GM19467 (cell line): ENCODE measurements at regions not wholly inside any gene's neighbourhood (a gene's known extent, or its start where the extent isn't known, plus 50 kb on each side); places are given as distances from the start of the nearest gene placed in this dataset.

ENCODE experiments used
- ATAC-seq: cut with Tn5 transposase; IDR thresholded peaks from one replicate; pipeline ENCODE4 v1.9.1; 2021; ENCODE audit warnings: mild to moderate bottlenecking, moderate library complexity; ENCODE audit not compliant: unreplicated experiment

- ATAC-seq: no peak
Observed at GRCh38 chr16:73389085-73389484, 341.2 kb upstream of the ZFHX3 start.

GRCh38 chr16:73387979-73388378 lies 340.1 kb upstream of the ZFHX3 start:
- ATAC-seq: no peak

GRCh38 chr16:73385696-73386095 lies 337.8 kb upstream of the ZFHX3 start:
- no peak for ATAC-seq

GRCh38 chr16:73384506-73385089 lies 336.7 kb upstream of the ZFHX3 start:
- ATAC-seq: no peak

- ATAC-seq: no peak
Observed at GRCh38 chr16:73383988-73384365, 336.0 kb upstream of the ZFHX3 start.

GRCh38 chr16:73383195-73383987 lies 335.5 kb upstream of the ZFHX3 start:
- ATAC-seq: no peak

GRCh38 chr16:73378471-73378870 lies 330.5 kb upstream of the ZFHX3 start:
- no peak for ATAC-seq

GRCh38 chr16:73371584-73372319 lies 323.8 kb upstream of the ZFHX3 start:
- no peak for ATAC-seq

- no peak for ATAC-seq
Observed at GRCh38 chr16:73369851-73370250, 321.9 kb upstream of the ZFHX3 start.

- ATAC-seq: no peak
Observed at GRCh38 chr16:73368715-73369114, 320.8 kb upstream of the ZFHX3 start.

GRCh38 chr16:73365016-73365551 lies 317.2 kb upstream of the ZFHX3 start:
- ATAC-seq: no peak

- ATAC-seq: no peak
Observed at GRCh38 chr16:73364413-73364812, 316.5 kb upstream of the ZFHX3 start.

GRCh38 chr16:73361061-73361460 lies 313.1 kb upstream of the ZFHX3 start:
- ATAC-seq: no peak

GRCh38 chr16:73356401-73357079 lies 308.6 kb upstream of the ZFHX3 start:
- no peak for ATAC-seq

GRCh38 chr16:73355981-73356380 lies 308.1 kb upstream of the ZFHX3 start:
- ATAC-seq: no peak

GRCh38 chr16:73354434-73354833 lies 306.5 kb upstream of the ZFHX3 start:
- ATAC-seq: no peak

- no peak for ATAC-seq
Observed at GRCh38 chr16:73350707-73351452, 303.0 kb upstream of the ZFHX3 start.

- ATAC-seq: no peak
Observed at GRCh38 chr16:73347500-73348375, 299.8 kb upstream of the ZFHX3 start.

GRCh38 chr16:73339821-73340220 lies 291.9 kb upstream of the ZFHX3 start:
- no peak for ATAC-seq
